Keratinocyte (primary cell): ENCODE measurements at regions not wholly inside any gene's neighbourhood (a gene's known extent, or its start where the extent isn't known, plus 50 kb on each side); places are given as distances from the start of the nearest gene placed in this dataset.

Source experiments
- CTCF ChIP-seq, 3 experiments: IDR thresholded peaks in 1 of 3; conservative IDR thresholded peaks in 1 of 3; optimal IDR thresholded peaks in 1 of 3; 2 replicates in 2 of 3; 3 replicates in 1 of 3; pipeline versions ENCODE3 to v1.5.1; 2011; ENCODE audit warnings: low read length in 3 of 3, mild to moderate bottlenecking in 3 of 3, moderate library complexity in 2 of 3, control low read depth in 1 of 3, inconsistent platforms in 1 of 3; ENCODE audit not compliant: insufficient read depth in 2 of 3; ENCODE audit errors: extremely low read depth in 1 of 3
- EZH2 ChIP-seq: IDR thresholded peaks from one replicate; pipeline ENCODE4 v1.6.1; 2012; ENCODE audit warnings: inconsistent platforms, mild to moderate bottlenecking, low read length, moderate library complexity

- TF ChIP-seq CTCF (optimal IDR thresholded peaks at IDR 0.05 in 1 of 3, IDR thresholded peaks at IDR 0.05 in 1 of 3, conservative IDR thresholded peaks at IDR 0.05 in 1 of 3; ENCODE audit: extremely low read depth in 1 of 3, insufficient read depth in 2 of 3, low read length in 3 of 3) (no peak), EZH2 (no peak)
These were observed 199.0 kb upstream of the MAMLD1 start for GRCh38 chrX:150163956-150164726.
